Mucosa of stomach (tissue), 1 donor: ENCODE measurements at regions not wholly inside any gene's neighbourhood (a gene's known extent, or its start where the extent isn't known, plus 50 kb on each side); places are given as distances from the start of the nearest gene placed in this dataset.

Source experiments
- H3K27me3 ChIP-seq: one replicate; pipeline ENCODE4 v1.7.0; 2013; ENCODE audit warnings: mild to moderate bottlenecking, low read length; ENCODE audit not compliant: control insufficient read depth, insufficient read depth
- H3K36me3 ChIP-seq: one replicate; pipeline ENCODE4 v1.7.0; 2013; ENCODE audit warnings: low read length; ENCODE audit not compliant: control insufficient read depth, insufficient read depth
- H3K4me1 ChIP-seq: one replicate; pipeline ENCODE4 v1.7.0; 2013; ENCODE audit warnings: mild to moderate bottlenecking, low read length; ENCODE audit not compliant: control insufficient read depth, insufficient read depth
- H3K4me3 ChIP-seq: one replicate; pipeline ENCODE4 v1.7.0; 2013; ENCODE audit warnings: low read length
- H3K9ac ChIP-seq: one replicate; pipeline ENCODE4 v1.7.0; 2013; ENCODE audit warnings: mild to moderate bottlenecking, low read length, moderate library complexity
- H3K9me3 ChIP-seq: one replicate; pipeline ENCODE4 v1.7.0; 2013; ENCODE audit warnings: mild to moderate bottlenecking, low read length, moderate library complexity; ENCODE audit not compliant: control insufficient read depth
- donor health status: Pancreatic carcinoma.

DNA sequence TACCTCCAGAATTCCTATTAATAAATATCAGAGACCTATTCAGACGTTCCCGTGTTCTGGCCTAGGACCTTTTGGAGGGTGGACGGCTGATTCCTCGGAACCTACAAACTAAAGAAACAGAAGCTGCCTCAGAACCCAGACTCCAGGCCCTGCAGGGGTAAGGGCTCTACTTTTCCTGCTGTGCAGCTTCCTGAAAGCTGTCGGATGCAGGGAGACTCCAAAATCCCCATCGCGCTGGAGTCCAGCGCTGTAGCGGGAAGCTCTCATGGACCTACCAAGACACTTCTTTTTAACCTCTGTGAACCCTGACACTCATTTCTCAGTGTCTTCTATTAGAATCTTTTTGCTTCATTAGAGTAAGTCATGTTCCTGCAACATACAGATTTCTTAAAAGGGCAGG, 244.5 kb upstream of the PITRM1 start:
- Histone ChIP-seq H3K36me3 (no peaks in the 10 kb centered on the region), H3K27me3 (no peaks in the 10 kb centered on the region), H3K4me1 (no peaks in the 10 kb centered on the region), H3K9me3 (no peaks in the 10 kb centered on the region), H3K4me3 (no peak overlapping the region), H3K9ac (no peak overlapping the region)

DNA sequence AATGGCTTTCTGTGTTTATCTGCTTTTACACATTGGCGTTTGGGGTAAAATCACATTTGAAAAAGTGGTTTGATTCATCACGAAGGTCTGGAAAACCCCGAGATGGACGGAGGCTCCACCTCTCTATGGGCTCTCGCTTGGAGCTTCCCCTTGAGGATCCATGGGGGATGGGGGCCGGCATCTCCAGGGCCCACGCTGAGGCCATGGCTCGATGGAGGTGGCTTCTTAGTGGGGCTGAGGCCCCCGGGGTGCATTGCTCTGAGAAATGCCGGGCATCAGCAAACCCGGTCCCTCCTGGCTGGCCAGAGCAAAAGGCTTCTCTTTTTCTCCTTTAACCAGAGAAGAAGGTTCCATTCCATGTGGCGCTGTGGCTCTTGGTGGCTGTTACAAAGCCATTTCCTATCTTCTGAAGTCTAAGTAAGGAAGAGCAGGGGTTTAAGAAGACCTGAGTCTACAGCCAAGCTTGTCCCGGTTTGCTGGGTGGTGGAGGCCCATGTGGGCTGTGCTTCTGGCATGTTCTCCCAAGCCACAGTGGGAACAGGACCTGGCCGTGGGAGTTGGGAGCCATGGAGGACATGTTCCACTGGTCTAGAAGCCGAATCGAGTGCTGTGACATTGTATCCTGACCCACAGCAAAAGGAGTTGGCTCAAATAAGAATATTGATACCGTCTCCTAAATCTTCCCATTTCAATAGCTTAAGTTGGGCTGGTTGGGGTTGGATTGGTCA, 243.5 kb upstream of the PITRM1 start:
- H3K4me1 ChIP-seq = no peaks in the 10 kb centered on the region
- H3K4me3 ChIP-seq = no peak overlapping the region
- H3K9me3 ChIP-seq = no peaks in the 10 kb centered on the region
- no peaks in the 10 kb centered on the region for H3K27me3 ChIP-seq
- no peaks in the 10 kb centered on the region for H3K36me3 ChIP-seq
- no peak overlapping the region for H3K9ac ChIP-seq

DNA sequence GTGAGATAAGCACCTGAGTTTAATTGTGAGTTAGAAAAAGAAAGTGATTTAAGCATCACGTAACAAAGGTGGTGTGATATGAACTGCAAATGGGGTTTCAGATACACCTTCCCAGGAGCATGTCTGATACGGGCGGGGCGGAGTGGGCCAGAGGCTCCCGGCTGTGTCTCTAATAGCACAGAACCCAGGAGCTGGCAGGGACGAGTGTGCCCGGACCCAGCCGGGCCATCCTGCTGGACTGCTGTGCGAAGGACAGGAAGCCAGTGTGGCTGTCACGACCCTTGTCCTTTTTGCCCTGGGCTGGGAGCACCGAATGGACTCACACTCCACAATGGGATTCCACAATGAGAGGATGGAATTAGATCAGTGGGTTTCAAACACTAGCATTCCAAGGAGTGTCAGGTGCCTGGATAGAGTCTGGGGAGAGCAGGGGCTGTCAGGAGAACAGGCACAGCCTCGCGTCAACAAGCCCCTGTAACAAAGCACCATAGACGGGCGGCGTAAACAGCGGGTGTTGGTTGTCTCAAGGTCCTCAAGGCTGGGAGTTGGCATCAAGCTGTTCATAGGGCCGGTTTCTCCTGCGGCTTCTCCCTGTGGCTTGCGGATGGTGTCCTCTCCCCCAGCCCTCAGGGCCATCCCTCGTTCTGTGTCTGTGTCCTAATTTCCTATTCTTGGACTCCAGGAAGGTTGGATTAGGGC, 242.6 kb upstream of the PITRM1 start:
- Histone ChIP-seq H3K9ac (no peak overlapping the region), H3K27me3 (no peaks in the 10 kb centered on the region), H3K36me3 (no peaks in the 10 kb centered on the region), H3K4me1 (no peaks in the 10 kb centered on the region), H3K9me3 (no peaks in the 10 kb centered on the region), H3K4me3 (no peak overlapping the region)

DNA sequence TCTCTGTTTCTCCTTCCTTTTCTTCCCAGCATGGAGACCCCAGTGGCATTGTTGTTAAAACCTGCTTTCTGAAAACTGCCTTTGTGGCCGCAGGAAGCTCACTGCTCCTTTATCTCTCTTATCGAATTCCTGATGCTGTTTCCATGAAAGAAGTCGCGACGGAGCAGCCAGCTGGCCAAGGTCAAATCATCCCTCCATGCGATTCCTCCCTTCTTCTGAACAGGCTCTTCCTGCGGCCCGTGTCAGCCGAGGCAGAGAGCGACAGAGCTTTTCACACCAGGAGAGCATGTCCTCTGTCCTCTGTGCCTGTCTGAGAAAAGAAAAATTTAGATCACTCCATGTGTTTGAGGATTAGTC, 242.1 kb upstream of the PITRM1 start:
- Histone ChIP-seq H3K9ac (no peak overlapping the region), H3K4me3 (no peak overlapping the region), H3K27me3 (no peaks in the 10 kb centered on the region), H3K36me3 (no peaks in the 10 kb centered on the region), H3K9me3 (no peaks in the 10 kb centered on the region), H3K4me1 (no peaks in the 10 kb centered on the region)

DNA sequence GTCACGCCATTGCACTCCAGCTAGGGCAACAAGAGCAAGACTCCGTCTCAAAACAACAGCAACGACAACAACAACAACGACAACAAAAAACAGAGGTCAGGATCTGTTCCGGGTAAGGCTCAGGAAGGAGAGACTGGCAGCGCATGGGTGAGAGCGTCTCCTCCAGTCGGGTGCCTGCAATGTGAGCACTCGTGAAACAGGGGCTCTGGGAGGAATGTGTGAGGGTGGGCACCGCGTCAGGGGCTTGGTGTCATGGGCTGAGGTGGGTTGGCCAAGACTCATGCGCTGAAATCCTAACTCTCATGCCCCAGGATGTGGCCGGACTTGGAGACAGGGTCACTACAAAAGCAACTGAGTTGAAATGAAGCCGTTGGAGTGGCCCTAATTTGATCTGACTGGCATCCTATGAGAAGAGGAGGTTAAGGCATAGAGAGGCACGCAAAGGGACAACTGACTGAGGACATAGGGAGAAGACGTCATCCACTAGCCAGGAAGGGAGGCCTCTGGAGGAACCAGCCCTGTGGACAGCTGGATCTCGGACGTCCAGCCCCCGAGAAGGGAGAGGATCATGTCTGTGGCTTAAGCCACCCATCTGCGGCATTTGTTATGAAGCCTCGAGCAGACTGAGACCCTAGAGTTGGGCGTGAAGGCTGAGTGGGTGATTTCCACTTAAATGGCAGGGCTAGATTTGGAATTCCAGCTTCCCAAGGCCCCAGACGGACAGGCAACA, 241.5 kb upstream of the PITRM1 start:
- Histone ChIP-seq H3K9me3 (no peaks in the 10 kb centered on the region), H3K4me1 (no peaks in the 10 kb centered on the region), H3K9ac (no peak overlapping the region), H3K4me3 (no peak overlapping the region), H3K27me3 (no peaks in the 10 kb centered on the region), H3K36me3 (no peaks in the 10 kb centered on the region)

DNA sequence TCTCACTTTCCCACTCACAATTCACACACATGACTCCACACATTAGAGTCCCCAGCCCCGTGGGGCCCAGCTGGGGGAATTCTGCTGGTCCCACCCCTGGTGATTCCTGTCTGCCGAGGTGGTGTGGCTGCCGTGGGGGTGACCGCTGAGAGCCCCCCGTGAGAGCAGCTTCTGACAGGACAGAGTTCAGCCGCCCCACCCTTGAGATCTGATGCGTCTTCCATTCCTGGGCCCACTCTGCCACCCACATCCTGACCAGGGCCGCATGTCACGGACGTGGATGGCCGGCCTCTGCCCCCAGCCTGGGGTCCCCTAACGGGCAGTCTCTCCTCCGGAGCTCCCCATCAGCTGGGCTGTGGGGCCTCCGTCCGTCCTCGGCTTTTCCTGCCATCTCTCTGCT, 240.1 kb upstream of the PITRM1 start:
- Histone ChIP-seq H3K9ac (no peak overlapping the region), H3K27me3 (no peaks in the 10 kb centered on the region), H3K4me1 (no peaks in the 10 kb centered on the region), H3K4me3 (no peak overlapping the region), H3K36me3 (no peaks in the 10 kb centered on the region), H3K9me3 (no peaks in the 10 kb centered on the region)

DNA sequence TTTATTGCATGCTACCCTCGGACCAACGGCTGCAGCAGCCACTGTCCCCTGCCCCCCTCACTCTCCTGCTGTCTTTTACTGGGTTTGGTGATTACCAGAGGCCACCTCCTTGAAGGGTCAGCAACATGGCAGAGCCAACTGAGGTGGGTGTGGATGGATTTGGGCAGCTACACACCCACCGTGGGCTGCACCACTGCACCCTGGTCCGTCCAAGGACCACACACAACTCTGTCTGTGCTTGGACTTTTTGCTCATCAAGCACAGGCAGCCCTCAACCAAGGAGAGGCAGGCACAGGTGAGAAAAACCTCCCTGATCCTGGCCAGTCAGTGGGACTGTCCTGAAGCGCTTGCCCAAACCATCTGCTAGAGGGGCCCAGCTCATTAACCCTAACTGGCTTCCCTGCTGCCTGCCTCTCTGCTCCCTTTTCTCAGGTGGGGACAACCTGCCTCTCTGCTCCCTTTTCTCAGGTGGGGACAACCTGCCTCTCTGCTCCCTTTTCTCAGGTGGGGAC, 239.5 kb upstream of the PITRM1 start:
- H3K9ac ChIP-seq = no peak overlapping the region
- no peaks in the 10 kb centered on the region for H3K9me3 ChIP-seq
- no peaks in the 10 kb centered on the region for H3K36me3 ChIP-seq
- H3K27me3 ChIP-seq = no peaks in the 10 kb centered on the region
- no peaks in the 10 kb centered on the region for H3K4me1 ChIP-seq
- H3K4me3 ChIP-seq = no peak overlapping the region

DNA sequence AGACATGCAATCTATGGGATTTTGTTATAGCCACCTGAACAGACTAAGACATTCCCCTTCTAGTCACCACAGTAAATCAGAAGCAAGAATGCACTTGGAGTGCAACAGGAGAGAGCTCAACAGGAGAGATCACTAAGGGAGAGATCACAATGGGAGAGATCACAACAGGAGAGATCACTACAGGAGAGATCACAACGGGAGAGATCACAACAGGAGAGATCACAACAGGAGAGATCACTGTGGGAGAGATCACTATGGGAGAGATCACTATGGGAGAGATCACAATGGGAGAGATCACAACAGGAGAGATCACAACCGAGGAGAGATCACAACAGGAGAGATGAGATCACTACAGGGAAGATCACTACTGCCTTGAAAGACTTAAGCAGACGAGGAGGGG, 238.5 kb upstream of the PITRM1 start:
- Histone ChIP-seq H3K27me3 (no peaks in the 10 kb centered on the region), H3K9me3 (no peaks in the 10 kb centered on the region), H3K9ac (no peak overlapping the region), H3K4me3 (no peak overlapping the region), H3K4me1 (no peaks in the 10 kb centered on the region), H3K36me3 (no peaks in the 10 kb centered on the region)

DNA sequence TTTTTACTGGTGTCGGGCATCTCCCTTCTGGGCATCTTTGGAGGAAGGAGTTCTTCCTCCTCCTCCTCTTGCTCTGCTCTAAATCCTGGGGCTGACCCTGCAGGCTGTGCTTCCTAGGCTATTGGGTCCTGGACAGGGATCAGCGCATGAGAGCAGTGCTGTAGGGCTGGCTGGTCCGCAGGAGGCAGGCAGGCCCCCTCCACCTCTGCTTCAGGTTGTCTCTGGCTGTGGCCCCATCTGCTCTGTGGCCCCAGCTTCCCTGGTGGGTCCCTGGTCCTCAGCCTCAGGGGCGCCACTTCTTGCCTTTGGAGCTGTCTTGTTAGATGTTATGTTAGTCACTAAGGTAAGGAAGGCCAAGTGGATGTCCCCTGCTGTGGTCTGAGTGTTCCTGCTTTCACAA, 237.3 kb upstream of the PITRM1 start:
- Histone ChIP-seq H3K4me1 (no peaks in the 10 kb centered on the region), H3K27me3 (no peaks in the 10 kb centered on the region), H3K4me3 (no peak overlapping the region), H3K9me3 (no peaks in the 10 kb centered on the region), H3K36me3 (no peaks in the 10 kb centered on the region), H3K9ac (no peak overlapping the region)

DNA sequence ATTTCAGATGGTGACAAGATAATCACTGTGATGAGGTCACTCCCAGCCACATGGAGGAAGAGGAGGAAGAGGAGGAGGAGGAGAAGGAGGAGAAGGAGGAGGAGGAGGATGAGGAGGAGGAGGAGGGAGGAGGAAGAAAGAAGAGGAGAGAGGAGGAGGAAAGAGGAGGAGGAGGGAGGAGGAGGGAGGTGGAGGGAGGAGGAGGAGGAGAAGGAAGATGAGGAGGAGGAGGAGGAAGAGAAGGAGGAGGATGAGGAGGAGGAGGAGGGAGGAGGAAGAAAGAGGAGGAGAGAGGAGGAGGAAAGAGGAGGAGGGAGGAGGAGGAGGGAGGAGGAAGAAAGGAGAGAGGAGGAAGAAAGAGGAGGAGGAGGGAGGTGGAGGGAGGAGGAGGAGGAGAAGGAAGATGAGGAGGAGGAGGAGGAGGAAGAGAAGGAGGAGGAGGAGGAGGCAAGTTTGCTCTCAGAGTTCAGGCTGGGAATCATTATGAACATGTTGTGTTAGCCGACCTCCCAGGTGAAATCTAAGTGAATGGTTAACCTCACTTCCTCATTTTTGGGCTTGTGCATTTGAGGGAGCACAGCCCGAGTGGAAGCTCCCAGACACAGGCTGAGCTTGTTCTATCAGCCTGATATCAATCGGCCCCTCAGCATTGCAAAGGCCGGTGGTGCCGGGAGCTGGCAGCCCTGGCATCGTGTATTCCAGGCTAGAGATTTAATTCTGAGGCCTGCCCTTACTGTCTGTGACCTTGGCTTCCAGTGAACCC, 236.2 kb upstream of the PITRM1 start:
- H3K36me3 ChIP-seq = no peaks in the 10 kb centered on the region
- H3K9ac ChIP-seq = no peak overlapping the region
- H3K4me3 ChIP-seq = no peak overlapping the region
- no peaks in the 10 kb centered on the region for H3K27me3 ChIP-seq
- no peaks in the 10 kb centered on the region for H3K9me3 ChIP-seq
- no peaks in the 10 kb centered on the region for H3K4me1 ChIP-seq

DNA sequence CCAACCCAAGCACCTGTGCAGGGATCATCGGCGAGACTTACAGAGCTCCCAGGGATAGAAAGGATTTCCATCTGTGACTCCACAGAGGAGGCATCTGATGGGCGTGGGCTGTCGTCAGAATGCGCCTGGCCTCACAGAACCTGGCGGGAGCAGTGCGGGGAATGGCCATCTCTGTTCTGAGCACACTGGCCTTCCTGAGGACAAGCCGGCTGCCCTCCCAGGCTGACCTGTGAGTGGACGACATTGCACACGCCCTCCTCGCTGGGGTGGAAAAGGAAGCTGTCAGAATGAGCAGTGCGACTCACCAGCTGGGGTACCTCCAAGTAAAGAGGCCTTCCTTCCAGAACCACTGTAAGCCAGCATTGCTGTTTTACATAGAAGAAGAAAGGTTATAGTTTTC, 234.6 kb upstream of the PITRM1 start:
- Histone ChIP-seq H3K9ac (no peak overlapping the region), H3K36me3 (no peaks in the 10 kb centered on the region), H3K4me3 (no peak overlapping the region), H3K27me3 (no peaks in the 10 kb centered on the region), H3K4me1 (no peaks in the 10 kb centered on the region), H3K9me3 (no peaks in the 10 kb centered on the region)

DNA sequence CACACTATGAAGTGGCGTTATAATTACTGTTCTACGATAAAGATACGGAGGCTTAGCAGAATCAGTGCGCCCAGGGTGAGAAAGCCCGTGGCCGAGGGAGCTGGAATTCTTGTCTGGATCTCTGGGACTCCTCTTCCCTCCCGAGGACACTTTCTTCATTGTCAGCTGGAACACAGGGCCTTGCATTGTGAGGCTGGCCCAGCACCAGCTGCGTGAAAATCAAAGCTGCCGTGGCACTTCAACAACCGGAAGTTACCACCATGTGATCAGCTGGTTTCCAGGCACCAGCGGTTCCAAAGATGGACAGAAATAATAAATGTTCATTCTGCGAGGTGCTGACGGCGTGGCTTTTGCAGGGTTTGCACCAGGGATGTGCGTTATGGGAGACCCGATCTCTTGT, 234.0 kb upstream of the PITRM1 start:
- no peaks in the 10 kb centered on the region for H3K36me3 ChIP-seq
- no peaks in the 10 kb centered on the region for H3K4me1 ChIP-seq
- H3K9ac ChIP-seq = no peak overlapping the region
- H3K9me3 ChIP-seq = no peaks in the 10 kb centered on the region
- no peaks in the 10 kb centered on the region for H3K27me3 ChIP-seq
- H3K4me3 ChIP-seq = no peak overlapping the region
